ENCODE measurements at regions not wholly inside any gene's neighbourhood (a gene's known extent, or its start where the extent isn't known, plus 50 kb on each side); places are given as distances from the start of the nearest gene placed in this dataset.
"Not testable (repeated sequence)": the region's sequence is repeated elsewhere in the genome, so short reads cannot be mapped to it uniquely, and the experiment has no call there.

DNA sequence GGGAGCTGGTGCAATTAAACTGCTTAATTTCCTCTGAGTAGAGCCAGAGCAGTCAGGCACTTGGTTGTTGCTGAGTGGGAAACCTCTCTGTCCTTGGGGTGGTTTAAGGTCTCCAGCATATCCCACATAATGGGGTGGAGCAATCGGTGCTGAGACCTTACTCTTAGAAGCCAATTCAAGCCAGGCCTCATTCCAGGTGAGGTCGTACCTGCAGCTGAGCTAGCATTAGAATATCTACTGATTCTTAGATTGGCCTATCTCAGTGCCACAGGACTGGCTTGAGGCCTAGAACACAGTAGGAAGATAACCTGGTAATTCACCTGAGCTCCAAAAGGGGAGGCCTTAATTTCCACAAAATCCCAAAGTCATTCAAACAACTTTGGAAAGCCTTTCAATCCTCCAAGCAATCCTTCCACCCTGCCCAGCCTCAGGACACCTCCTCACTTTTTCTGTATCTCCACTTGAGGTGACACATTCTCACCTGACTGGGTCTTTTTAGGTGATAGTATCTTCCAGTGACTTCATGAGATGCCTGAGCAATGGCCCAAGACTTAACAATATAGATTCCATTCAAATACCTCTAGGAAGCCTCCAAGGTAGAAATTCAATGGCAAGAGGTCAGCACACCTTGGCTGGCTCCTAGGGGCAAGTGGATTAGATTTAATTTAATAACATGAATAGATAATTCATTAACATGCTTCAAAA lies 91.0 kb downstream of the FEM1C start:
- H3K27me3 ChIP-seq (ENCODE audit: low read depth), result no peaks in the 10 kb centered on the region
- H3K4me3 ChIP-seq, result no peak overlapping the region
- no peak for DNase-seq (ENCODE audit: low spot score in 2 of 2)
- H3K9me3 ChIP-seq, result no peaks in the 10 kb centered on the region
- in situ Hi-C loops (cut with MboI; ENCODE audit: low sequenced_read_pairs), result no loop called here
- H3K4me1 ChIP-seq, result no peaks in the 10 kb centered on the region
- H3K36me3 ChIP-seq (replicated peaks), result no peaks in the 10 kb centered on the region

DNA sequence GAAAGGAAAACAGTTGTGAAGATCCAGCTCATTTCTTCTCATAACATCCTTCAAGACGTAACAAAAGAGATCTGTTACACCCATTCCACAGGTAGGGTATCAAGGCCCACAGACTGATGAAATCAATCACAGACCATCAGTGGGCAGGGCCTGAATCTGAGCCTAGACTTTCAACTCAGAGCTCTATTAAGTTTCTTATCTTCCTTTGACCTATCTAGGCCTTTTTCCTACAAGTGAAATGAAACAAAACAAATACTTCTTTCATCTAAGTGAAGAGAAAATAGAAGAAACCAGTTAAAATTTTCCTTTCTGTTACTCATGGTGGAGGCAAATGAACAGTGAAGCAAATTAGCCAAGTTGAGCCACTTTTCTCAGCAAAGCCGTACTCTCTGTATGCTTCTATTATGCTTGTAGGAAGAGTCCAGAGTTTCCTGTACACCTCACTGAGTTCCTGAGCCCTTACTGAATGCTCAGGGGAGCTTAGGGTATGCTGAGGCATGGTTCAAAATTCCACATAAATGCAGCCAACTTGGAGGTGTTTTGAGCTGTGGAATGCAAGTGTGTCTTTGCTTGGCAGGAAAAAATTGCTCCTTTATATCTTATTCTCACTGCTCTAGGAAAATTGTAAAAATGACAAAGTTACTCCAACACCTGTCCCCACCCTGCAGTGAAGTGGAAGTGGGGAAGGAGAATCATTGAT lies 91.9 kb downstream of the FEM1C start:
- DNase-seq (ENCODE audit: low spot score in 2 of 2), result no peak
- in situ Hi-C loops (cut with MboI; ENCODE audit: low sequenced_read_pairs), result no loop called here
- Histone ChIP-seq H3K27me3 (ENCODE audit: low read depth) (no peaks in the 10 kb centered on the region), H3K36me3 (replicated peaks) (no peaks in the 10 kb centered on the region), H3K9me3 (no peaks in the 10 kb centered on the region), H3K4me1 (no peaks in the 10 kb centered on the region), H3K4me3 (no peak overlapping the region)

DNA sequence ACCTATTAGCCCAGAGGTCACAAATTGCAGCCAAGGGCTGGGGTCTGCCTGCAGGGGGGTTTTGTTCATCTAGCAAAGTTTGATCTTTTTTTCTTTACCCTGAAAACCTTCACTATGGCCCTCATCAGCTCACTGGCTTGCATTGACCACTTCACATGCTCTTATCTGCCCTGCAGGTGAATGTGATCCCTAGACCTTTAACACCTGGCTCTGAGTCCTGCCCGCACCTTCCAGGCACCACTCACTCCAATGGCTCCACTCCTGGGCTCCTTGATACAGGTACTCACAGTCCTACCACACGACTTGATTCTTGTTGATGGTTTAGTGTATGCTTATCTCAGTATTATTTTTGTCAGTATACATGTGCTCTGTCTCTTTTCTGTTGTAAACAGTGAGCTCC lies 92.5 kb downstream of the FEM1C start:
- Histone ChIP-seq H3K36me3 (replicated peaks) (no peaks in the 10 kb centered on the region), H3K4me1 (no peaks in the 10 kb centered on the region), H3K27me3 (ENCODE audit: low read depth) (no peaks in the 10 kb centered on the region), H3K4me3 (no peak overlapping the region), H3K9me3 (no peaks in the 10 kb centered on the region; the same call in 1 of the 2 replicates)
- in situ Hi-C loops (cut with MboI; ENCODE audit: low sequenced_read_pairs), result no loop called here
- DNase-seq (ENCODE audit: low spot score in 2 of 2), result no peak

DNA sequence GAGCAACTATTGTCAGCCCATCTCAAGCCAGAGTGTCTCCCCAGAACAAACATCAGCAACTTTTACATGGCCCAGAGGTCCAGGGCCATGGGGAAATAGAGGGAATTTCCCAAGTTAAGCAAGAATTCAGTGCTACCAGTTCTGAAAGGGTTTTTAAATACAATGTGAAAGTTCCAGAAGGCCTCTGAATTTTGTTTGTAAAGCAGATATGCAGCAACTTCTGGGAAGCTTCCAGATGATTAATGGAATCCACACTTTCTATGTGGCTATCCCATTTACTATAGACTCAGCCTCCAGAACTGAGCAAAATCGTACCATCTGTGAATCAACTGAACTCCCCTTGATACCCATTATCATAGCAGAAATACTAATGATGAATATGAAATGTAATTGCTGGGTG lies 93.8 kb downstream of the FEM1C start:
- Histone ChIP-seq H3K36me3 (replicated peaks) (no peaks in the 10 kb centered on the region), H3K9me3 (peaks cover 2% of the 10 kb centered on the region; the same call in 1 of the 2 replicates), H3K4me1 (no peaks in the 10 kb centered on the region), H3K4me3 (no peak overlapping the region), H3K27me3 (ENCODE audit: low read depth) (no peaks in the 10 kb centered on the region)
- no peak for DNase-seq (ENCODE audit: low spot score in 2 of 2)
- in situ Hi-C loops (cut with MboI; ENCODE audit: low sequenced_read_pairs), result no loop called here

DNA sequence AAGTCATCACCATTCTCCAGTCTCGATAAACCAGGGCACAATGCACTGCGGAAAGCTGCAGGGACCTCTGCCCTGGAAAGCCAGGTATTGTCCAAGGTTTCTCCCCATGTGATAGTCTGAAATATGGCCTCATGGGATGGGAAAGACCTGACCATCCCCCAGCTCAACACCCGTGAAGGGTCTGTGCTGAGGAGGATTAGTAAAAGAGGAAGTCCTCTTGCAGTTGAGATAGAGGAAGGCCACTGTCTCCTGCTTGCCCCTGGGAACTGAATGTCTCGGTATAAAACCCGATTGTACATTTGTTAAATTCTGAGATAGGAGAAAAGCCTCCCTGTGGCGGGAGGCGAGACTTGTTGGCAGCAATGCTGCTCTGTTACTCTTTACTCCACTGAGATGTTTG lies 95.9 kb downstream of the FEM1C start:
- H3K4me3 ChIP-seq; H3K9me3 ChIP-seq; H3K27me3 ChIP-seq (ENCODE audit: low read depth); H3K36me3 ChIP-seq (replicated peaks); in situ Hi-C loops (cut with MboI; ENCODE audit: low sequenced_read_pairs); DNase-seq (ENCODE audit: low spot score in 2 of 2); H3K4me1 ChIP-seq: not testable (repeated sequence)

DNA sequence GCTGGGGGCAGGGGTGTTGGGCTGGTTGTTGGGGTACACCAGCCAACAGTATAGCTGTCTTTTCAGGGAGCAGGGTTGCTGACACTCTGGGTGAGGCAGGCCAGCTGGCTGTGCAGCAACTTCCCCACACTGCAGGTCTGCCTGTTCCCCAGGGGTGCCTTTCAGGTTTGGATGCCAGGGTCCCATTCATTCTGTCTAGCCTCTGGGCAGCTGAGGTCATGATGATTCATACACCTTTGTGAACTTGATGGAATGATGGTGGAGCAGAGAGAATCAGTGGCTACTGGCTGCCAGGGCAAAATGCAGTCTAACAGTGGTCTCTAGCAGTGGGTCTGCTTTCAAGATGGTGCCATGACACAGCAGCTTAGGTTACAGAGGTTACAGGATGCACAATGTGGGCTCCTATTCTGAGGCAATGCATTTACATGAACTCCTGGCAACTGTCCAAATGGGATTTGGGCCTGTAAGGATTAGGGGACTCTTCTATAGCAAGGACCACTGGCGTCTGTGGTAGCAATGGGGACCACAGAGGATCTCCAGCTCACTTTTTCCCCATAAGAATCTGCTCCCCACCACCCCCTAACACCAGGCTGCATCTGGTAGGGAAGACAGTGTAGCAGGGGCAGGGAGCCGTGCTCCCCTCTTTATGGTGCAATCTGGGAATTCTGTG lies 103.7 kb downstream of the FEM1C start:
- H3K4me3 ChIP-seq, result no peak overlapping the region
- in situ Hi-C loops (cut with MboI; ENCODE audit: low sequenced_read_pairs), result no loop called here
- no peaks in the 10 kb centered on the region for H3K27me3 ChIP-seq (ENCODE audit: low read depth)
- peaks cover 5% of the 10 kb centered on the region; the same call in 1 of the 2 replicates for H3K4me1 ChIP-seq
- no peak for DNase-seq (ENCODE audit: low spot score in 2 of 2)
- no peaks in the 10 kb centered on the region for H3K36me3 ChIP-seq (replicated peaks)
- H3K9me3 ChIP-seq, result no peaks in the 10 kb centered on the region; the same call in 1 of the 2 replicates

DNA sequence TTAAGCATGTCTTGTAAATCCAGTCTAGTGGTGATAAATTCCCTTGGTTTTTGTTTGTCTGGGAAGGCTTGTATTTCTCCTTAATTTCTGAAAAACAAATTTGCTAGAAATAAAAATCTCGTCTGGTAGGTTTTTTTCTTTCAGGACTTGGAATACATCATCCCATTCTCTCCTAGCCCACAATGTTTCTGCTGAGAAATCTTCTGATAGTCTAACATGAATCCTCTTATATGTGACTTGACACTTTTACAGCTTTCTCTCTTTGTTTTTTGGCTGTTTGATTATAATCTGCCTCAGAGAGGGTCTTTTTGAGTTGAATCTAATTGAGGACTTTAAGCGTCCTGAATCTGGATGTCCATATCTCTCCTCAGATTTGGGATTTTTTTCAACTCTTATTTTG lies 104.9 kb downstream of the FEM1C start:
- Histone ChIP-seq H3K36me3 (replicated peaks) (no peaks in the 10 kb centered on the region), H3K4me3 (no peak overlapping the region), H3K4me1 (peaks cover 5% of the 10 kb centered on the region; the same call in 1 of the 2 replicates), H3K9me3 (no peaks in the 10 kb centered on the region; the same call in 1 of the 2 replicates), H3K27me3 (ENCODE audit: low read depth) (no peaks in the 10 kb centered on the region)
- DNase-seq (ENCODE audit: low spot score in 2 of 2), result no peak
- in situ Hi-C loops (cut with MboI; ENCODE audit: low sequenced_read_pairs), result no loop called here

DNA sequence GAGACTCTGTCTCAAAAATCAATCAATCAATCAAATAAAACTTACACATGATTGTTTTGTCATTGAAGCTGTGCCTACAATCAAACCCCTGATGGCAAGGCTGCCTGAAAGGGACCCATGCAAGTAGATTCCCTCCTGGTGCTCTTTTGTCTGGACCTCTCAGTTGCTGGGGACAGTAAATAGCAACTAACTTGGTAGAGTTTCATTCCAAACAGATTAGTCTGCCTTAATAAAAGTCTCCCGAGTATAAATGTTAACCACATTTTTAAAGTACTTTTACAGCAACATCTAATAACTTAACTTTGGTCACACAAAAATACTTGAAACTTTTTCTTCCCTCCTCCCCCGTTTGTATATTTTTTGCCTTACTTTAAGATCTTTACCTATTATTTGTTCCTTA lies 105.5 kb downstream of the FEM1C start:
- H3K4me3 ChIP-seq, result no peak overlapping the region
- no peaks in the 10 kb centered on the region for H3K36me3 ChIP-seq (replicated peaks)
- no peaks in the 10 kb centered on the region; the same call in 1 of the 2 replicates for H3K9me3 ChIP-seq
- H3K4me1 ChIP-seq, result peaks cover 5% of the 10 kb centered on the region; the same call in 1 of the 2 replicates
- no peaks in the 10 kb centered on the region for H3K27me3 ChIP-seq (ENCODE audit: low read depth)
- in situ Hi-C loops (cut with MboI; ENCODE audit: low sequenced_read_pairs), result no loop called here
- no peak for DNase-seq (ENCODE audit: low spot score in 2 of 2)

DNA sequence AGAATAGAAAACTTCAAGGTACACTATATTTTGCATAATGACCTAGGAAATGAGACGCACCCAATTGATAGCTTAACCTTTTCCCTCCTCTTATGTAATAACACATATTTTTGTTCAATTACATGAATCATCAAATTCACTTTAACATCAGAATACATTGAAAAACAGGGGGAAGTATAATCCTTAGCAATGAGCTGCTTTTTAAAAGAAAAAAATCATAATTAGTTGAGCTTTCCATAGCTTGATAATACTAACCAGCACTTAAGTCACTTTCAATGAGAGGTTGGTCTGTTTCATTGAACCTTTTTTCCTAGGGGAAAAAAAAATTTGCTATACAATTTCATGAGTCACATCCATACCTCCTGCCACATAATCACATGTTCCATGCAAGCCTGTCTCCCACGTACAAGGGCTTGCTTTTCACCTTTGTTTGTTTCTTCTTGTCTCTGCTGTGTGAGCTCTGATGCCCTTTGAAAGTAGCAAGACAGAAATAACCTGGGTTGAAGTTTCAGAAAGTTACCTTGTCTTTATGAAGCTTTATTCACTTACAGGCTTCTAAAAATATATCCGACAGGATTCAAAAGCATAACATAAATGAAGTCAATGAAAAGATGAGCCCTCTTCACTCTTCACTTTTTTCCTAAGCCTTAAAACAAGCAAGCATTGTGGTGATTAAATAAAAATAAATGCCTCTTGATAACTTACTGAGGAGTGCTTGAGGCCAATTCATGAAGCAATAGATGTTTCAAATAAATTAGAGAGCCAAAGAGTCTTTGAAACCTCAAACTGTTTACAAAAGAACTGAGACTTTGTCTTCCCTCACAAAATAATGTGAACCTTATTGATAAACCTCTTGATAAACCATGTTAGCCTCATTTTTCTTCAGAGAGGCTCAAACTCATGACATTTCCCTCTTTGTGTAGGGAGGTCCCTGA lies 108.5 kb downstream of the FEM1C start:
- H3K4me1 ChIP-seq, result peaks cover 5% of the 10 kb centered on the region; the same call in 1 of the 2 replicates
- no peak overlapping the region for H3K4me3 ChIP-seq
- no peak for DNase-seq (ENCODE audit: low spot score in 2 of 2)
- no peaks in the 10 kb centered on the region for H3K36me3 ChIP-seq (replicated peaks)
- no peaks in the 10 kb centered on the region for H3K27me3 ChIP-seq (ENCODE audit: low read depth)
- no peaks in the 10 kb centered on the region; the same call in 1 of the 2 replicates for H3K9me3 ChIP-seq
- in situ Hi-C loops (cut with MboI; ENCODE audit: low sequenced_read_pairs), result no loop called here

DNA sequence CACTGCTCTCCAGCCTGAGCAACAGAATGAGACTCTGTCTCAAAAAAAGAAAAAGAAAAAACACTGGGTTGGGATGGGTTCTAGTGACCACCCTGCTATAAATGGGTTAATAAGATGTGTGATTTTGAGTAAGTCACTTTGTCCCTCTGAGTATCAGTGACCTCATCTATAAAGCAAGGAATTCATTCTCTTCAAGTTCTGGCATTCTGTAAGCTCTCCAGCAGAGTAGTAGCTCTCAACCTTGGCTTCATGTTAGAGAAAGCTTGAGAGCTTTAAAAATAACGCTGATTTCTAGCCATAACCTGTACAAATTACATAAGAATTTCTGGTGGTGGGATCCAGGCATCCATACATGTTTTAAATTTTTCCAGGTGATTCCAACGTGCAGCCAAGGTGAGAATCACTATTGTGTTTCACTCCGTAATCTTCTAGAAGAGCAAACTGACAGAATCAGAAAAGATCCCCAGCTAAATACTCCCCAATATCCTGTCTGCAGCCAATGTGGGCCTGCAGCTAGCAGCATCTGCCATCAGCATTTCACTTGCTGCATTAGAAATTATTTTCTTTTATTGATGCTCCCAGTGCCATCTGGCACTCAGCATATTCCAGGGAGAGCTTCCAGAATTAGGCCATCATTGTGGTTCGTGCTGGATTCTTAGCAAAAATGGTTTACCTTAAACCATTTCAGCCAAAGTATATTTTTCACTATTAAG lies 109.4 kb downstream of the FEM1C start:
- Histone ChIP-seq H3K4me1 (peaks cover 5% of the 10 kb centered on the region; the same call in 1 of the 2 replicates), H3K9me3 (no peaks in the 10 kb centered on the region; the same call in 1 of the 2 replicates), H3K4me3 (no peak overlapping the region), H3K36me3 (replicated peaks) (no peaks in the 10 kb centered on the region), H3K27me3 (ENCODE audit: low read depth) (no peaks in the 10 kb centered on the region)
- in situ Hi-C loops (cut with MboI; ENCODE audit: low sequenced_read_pairs), result no loop called here
- DNase-seq (ENCODE audit: low spot score in 2 of 2), result no peak

DNA sequence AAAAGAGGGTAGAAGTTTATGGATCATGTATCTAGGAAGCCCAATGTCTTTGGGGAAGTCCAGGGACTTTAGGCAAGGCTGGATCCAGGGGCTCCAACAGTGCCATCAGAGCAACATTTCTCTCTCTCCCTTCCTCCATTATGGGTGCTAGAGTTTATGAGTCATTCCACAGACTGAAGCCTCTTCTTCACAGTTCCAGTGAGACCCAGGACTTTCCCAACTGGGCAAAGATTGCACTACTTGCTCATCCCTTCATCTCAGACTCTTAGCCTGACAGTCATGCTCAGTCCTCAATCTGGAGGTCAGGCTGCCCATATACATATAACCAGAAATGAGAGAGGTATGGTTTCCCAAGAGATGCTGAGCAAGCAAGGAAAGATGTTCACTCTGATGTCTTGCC lies 110.7 kb downstream of the FEM1C start:
- Histone ChIP-seq H3K27me3 (ENCODE audit: low read depth) (no peaks in the 10 kb centered on the region), H3K36me3 (replicated peaks) (no peaks in the 10 kb centered on the region), H3K4me3 (no peak overlapping the region), H3K4me1 (peaks cover 5% of the 10 kb centered on the region; the same call in 1 of the 2 replicates), H3K9me3 (no peaks in the 10 kb centered on the region; the same call in 1 of the 2 replicates)
- no peak for DNase-seq (ENCODE audit: low spot score in 2 of 2)
- in situ Hi-C loops (cut with MboI; ENCODE audit: low sequenced_read_pairs), result no loop called here

DNA sequence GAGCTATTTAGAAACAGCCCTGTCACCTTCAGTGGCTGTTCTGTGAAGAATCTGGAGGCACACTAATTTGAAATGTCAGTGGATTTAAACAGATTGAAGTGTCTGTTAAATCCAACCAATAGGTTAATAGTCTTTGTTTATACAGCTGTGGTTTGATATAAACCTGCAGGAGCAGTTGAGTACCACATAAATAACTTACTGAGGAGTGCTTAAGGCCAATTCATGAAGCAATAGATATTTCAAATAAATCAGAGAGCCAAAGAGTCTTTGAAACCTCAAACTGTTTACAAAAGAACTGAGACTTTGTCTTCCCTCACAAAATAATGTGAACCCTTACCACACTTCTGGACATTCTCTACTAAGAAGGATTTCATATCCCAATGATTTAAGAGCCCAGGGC lies 111.9 kb downstream of the FEM1C start:
- in situ Hi-C loops (cut with MboI; ENCODE audit: low sequenced_read_pairs), result no loop called here
- H3K36me3 ChIP-seq (replicated peaks), result no peaks in the 10 kb centered on the region
- peaks cover 5% of the 10 kb centered on the region; the same call in 1 of the 2 replicates for H3K4me1 ChIP-seq
- DNase-seq (ENCODE audit: low spot score in 2 of 2), result no peak
- H3K4me3 ChIP-seq, result no peak overlapping the region
- no peaks in the 10 kb centered on the region for H3K9me3 ChIP-seq
- no peaks in the 10 kb centered on the region for H3K27me3 ChIP-seq (ENCODE audit: low read depth)

DNA sequence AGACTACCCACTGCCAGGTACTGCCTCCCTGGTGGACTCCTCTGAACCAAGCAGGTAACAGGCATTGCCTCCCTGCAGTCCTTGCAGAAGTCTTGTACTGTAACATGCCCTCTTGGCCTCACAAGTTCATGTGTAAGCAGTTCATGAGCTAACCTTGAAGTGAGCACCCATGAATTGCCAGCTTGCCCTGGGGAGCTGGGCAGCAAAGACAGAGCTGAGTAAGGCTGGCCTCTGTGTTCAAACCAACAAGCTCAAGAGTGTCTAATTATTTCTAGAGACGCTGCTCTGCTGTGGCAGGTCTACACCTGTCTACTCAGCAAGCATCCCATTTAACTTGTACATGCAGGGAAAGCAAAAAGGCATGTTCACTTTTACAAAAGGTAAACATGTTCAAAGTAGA lies 113.5 kb downstream of the FEM1C start:
- Histone ChIP-seq H3K9me3 (no peaks in the 10 kb centered on the region), H3K36me3 (replicated peaks) (no peaks in the 10 kb centered on the region), H3K4me1 (peaks cover 2% of the 10 kb centered on the region; the same call in 1 of the 2 replicates), H3K27me3 (ENCODE audit: low read depth) (no peaks in the 10 kb centered on the region), H3K4me3 (no peak overlapping the region)
- in situ Hi-C loops (cut with MboI; ENCODE audit: low sequenced_read_pairs), result no loop called here
- no peak for DNase-seq (ENCODE audit: low spot score in 2 of 2)
